ENCODE measurements at regions not wholly inside any gene's neighbourhood (a gene's known extent, or its start where the extent isn't known, plus 50 kb on each side); places are given as distances from the start of the nearest gene placed in this dataset.
A peak's percentile ranks its signal among the peaks of the same experiment; 100 is the strongest.
"Not testable (repeated sequence)": the region's sequence is repeated elsewhere in the genome, so short reads cannot be mapped to it uniquely, and the experiment has no call there.

DNA sequence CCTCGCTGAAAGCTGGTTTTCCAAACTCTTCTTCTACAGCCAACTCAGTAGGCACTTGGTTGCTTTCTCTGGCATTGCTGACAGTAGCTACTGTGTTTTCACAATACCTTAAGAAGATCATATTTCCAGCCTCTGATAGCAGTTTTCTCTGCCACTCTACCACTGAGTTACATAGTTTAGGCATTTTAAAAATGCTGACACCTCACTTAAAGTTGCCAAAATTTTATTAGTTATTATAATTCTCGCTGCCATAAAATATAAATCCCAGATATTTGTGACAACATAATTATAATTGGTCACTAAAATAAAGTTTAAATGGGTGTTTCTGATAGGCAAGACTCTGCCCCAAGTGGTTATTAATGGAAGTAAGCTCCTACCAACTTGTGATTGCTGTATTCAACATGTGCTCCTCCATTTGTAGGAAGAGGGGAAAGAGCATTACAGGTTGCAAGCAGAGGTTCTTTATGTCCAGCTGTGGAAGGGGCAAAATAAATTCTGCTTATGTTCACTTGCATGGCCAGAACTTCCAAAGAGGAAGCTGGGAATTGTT is 1202.8 kb downstream of the CNTNAP5 start:
- DNase-seq, result no peak

DNA sequence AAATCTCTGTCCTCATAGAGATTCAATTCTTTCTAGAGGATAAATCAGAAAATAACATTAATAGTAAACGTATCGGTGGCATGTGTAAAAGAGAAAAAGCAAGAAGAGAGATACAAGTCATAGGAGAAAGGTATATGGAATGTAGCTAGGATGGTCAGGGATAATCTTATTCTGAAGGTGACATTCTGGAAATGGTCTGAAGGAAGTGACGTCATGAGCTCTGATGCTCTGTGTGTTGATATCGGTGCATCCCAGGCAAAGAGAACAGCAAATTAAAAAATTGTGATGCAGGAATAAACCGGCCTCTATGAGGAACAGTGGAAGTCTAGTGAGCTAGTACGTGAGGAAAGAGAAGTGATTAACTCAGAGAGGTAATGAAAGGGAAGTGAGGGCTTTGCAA is 1215.8 kb downstream of the CNTNAP5 start:
- DNase-seq, result no peak

DNA sequence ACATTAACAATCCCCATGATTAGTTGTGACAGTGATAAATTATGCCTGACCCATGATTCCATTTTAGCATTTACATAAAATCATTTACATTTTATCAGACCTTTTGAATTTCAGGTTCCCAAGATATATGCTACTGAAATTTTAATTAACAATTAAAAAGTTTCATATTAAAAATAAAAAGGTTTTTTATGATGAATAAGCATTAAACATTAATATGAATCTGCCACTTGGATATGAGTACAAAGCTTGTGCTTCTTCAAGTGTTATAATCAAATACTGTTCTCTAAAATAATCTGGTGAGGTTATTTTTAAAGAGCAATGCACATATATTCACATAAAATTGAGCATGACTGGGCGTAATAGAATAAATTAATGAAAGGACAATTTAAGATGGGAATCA is 1218.0 kb downstream of the CNTNAP5 start:
- no peak for DNase-seq

DNA sequence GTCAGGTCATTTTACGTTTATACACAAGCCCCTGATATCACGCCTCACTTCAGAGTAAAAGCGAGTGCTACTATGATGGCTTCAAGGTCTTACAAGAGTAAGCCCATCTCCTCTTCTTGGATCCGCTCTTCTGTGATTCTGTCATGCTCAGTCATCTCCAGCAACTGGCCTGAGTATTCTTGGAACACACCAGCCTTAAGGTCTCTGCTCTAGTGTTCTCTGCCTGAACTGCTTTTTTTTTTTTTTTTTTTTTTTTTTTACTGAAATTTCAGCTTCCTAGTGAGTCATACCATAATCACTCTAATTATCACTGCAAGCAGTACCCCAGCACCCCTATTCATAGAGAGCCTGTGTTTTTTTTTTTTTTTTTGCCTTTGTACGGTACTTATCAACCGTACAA is 1228.9 kb downstream of the CNTNAP5 start:
- no peak for DNase-seq

DNA sequence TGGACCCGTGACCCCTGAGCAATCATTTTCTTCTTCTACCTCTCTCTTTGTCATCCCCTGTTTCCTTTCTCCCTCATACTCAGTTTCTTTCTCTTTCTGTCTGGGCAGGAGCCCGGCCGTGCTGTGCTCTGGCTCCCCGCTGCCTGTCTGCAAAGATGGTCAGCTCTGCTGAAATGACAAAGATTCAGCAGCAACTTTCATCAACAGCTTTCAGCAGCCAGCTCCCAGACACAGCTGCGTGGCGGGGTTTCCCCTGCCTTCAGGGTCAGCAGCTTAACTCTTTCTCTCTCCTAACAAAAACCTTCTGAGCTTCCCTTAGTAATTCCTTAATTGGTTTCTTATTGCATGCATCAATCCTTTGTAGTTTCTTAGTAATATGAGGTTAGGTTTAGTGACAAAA is 1234.4 kb downstream of the CNTNAP5 start:
- DNase-seq, result peak; percentile 47

DNA sequence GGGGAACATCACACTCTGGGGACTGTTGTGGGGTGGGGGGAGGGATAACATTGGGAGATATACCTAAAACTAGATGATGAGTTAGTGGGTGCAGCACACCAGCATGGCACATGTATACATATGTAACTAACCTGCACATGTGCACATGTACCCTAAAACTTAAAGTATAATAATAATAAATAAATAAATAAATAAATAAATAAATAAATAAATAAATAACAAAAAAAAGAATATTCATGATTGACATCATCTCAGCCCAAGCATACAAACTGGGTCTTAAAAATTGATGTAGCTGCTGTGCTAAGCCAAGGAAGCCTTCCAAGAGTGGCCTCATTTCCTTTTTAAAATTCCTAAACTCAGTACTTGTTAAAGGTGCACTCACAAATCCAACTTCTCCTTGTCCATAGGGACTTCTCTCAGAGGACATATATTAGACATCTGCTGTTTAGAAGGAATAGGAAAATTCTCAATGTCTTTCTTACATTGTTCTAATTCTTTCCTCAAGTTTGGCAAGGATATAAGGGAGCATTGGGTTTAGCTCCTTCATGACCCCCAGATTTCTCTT is 1235.4 kb downstream of the CNTNAP5 start:
- DNase-seq, result not testable (repeated sequence)

DNA sequence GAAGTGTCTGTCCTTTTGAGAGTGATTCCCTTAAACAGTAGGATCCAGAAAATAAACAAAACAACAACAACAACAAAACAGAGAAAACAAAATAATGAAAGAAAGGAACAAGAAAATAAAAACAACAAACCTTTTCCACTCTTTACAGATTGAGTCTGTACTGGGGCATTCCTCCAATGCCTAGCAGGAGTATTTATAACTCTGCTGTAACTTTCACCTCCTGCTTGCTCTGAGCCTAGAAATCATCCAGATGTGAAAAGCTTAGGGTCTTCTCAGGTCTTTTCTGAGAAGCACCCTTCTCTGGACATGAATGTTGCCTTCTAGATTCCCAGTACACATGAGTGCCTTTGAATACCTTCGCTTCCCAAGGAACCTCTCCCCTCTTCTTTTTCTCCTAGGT is 1239.4 kb downstream of the CNTNAP5 start:
- no peak for DNase-seq

DNA sequence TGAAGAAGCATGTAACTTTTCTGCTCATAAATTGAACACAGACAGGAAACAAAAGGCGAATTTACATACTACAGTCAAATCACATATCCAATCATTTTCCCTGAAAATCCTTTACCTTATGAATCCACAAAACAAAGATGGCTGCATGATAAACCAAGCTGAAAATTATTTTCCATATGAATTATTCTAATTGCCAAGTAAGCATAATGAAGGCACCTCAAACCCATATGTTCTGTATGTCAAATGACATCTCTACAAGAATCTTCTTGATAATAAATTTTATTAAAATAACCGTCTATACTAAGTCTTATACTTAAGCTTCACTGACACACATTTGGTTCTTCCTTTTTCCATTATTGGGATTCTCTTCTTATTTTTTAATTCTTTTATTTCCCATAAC is 1242.6 kb downstream of the CNTNAP5 start:
- no peak for DNase-seq

DNA sequence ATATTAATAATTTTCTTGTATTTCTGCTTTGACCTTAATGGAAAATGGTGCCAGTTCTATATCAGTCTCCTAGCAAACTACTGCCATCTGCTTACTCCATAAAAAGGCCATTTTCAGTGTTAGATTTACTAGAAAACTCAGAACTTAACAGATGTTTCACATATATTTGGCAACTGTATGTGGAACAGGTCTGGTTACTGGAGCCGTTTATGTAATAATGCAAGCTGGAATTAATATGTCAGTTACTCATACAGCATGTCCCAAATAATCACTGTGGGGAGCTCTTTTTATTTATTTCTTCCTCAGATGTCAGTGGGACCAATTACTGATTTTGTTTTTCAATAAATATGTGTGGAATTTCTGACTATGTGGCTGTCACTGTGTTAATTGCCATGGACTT is 1247.6 kb downstream of the CNTNAP5 start:
- no peak for DNase-seq

DNA sequence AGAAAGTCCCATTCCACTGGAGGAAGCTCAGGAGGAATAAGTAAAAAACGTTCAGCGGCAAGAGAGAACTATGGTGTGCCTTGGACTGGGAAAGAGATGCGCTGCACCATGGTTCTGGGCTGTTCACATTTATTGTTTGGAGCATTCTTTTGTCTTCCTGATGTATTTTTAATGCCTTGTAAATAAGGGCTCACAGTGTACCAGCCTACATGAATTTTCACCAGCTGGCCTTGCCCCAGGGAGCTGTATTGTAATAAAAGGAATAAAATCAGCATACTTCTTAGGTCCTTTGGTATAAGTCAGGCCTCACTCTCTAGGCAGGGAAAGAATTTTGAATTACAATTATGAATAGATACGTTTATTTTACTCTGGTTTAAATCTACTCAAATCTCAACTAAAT is 1249.6 kb downstream of the CNTNAP5 start:
- DNase-seq, result no peak

DNA sequence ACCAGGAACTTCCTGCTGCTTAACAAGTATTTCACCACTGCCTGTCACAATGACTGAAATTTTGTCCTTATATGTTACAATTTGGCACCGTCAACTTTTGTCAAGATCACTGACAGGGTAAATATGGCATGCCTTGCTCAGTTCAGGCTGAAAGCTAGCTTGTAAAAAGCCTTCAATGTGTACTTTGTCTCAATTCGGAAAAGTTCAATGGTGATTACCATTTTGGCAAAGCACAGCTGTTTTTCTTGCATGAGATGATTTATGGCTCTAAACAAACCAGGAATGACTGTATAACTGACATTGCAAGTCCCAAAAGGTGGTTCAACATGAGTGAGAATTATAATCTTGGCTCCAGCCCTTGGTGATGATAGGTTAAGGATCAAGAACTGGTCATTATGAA is 1255.2 kb downstream of the CNTNAP5 start:
- no peak for DNase-seq

DNA sequence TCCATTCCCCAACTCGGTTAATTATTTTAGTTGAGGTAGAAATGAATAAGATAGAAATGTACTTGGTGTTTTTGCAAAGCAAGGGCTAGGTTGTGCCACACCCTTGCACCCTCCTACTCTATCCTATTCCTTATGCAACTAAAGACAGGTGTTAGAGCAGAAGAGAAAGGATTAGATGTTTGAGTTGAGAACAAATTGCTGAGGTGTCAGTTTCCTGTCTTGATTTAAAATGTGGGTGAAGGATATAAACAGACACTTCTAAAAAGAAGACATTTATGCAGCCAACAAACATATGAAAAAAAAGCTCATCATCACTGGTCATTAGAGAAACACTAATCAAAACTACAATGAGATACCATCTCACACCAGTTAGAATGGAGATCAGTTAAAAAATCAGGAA is 1256.2 kb downstream of the CNTNAP5 start:
- no peak for DNase-seq

DNA sequence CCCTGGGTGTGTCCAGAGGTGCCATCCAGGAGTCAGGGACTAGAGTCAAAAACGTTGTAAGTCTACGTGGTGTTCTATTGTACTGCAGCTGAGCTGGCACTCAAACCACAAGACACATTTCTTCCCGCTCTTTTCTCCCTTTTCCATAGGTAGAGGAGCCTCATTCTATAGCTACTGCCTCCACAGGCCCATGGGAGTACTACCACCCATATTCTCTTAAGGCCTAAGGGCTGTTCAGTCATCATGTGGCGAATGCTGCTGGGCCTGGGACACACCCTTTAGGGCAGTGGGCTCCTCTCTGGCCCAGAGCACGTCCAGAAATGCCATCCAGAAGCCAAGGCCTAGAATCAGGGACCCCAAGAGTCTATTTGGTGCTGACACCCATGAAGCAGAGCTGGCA is 1271.7 kb downstream of the CNTNAP5 start:
- no peak for DNase-seq

DNA sequence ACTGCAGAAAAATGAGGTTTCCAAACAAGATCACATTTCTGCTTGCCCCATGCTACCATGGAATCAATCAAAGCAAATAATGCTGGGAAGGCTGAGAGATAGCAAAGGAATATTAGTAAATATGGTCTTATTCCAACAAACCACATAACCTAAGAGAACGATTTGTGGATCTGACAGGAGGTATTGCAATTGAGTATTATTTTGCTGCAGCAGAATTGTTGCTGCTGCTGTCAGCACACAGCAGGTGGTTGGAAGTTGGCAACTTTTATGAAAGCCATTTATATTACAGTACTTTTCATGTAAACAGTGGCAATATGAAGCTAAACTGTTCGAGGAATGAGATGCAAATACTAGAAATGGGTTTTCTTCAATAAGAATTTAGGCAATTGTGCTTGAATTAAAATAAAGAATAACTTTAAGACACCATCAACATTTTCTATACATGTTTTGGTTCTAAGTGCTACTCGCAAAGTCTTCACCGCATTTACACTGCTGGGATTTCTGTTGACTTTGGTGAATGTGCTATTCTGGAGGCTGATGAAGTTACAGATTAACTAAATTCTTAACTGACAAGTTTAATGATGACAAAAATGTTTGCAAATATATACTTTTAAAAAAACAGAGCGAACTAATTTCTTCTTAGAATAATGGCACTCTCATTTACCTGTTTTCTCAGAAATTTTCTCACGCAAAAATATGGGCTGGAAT is 1285.7 kb downstream of the CNTNAP5 start:
- no peak for DNase-seq

DNA sequence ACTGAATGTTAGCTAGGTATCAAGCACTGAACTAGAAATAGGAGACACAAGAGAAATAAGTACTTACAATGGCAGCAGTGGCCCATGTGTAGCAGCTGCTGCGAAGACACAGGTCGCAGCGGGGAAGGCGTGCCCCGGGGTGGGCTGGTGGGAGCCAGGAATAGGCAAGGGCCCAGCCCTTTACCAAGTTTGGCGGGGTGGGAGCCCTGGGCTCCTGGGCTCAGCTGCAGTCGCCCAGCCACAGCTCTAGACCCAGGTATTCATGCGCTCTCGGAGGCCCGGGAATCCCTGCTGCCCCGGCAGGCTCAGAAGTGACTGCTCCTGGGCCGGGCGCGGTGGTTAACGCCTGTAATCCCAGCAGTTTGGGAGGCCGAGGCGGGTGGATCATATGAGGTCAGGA is 1287.3 kb downstream of the CNTNAP5 start:
- no peak for DNase-seq

DNA sequence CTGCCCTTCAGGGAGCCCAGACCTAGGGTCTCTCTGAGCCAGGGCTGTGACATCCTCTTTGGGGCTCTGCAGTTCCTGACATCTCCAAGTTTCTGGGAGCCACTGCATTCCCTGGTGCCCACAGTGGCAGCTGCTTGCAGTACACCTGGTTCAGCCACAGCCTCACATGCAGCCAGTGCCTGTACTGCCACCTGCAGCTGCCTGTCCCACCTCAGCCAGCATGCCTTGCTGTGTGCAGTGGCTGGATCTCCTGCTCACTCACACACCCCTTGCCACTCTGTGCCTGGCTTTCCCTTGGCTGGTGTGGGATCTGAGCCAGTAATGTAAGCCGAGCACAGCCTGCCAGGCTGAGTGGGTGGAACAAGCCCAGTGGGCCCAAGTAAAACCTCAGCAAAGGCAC is 1288.7 kb downstream of the CNTNAP5 start:
- DNase-seq, result no peak

DNA sequence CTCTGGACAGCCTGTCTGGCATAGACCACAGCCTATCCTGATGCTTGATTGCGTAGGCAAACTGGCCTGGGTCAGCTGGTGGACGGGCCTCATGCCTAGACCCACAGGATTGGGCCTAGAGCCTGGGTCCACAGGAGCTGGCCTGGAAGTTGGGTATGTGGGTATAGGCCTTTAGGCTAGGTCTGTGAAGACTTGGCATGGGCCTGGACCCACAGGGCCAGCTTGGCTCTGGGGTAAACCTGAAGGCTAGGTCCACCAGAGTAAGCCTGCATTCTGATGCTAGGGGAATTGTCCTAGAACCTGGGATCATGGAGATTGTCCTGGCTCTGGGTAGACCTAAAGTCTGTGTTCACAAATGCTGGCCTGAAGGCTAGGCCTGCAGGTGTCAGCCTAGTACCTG is 1293.7 kb downstream of the CNTNAP5 start:
- DNase-seq, result no peak

DNA sequence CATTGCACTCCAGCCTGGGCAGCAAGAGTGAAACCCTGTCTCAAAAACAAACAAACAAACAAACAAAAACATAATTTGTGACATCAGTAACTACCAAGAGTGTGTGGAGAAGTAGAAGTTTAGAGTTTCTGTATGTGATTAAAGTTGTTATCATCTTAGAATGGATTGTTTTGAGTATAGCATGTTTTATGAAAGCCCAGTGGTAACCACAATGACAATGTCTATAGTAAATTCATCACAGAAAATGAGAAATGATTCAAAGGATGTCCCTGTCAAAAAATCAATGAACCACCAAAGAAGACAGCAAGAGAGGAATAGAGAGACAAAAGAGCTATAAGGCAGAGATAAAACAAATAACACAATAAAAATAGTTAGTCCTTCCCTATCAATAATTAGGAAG is 1299.2 kb downstream of the CNTNAP5 start:
- no peak for DNase-seq

DNA sequence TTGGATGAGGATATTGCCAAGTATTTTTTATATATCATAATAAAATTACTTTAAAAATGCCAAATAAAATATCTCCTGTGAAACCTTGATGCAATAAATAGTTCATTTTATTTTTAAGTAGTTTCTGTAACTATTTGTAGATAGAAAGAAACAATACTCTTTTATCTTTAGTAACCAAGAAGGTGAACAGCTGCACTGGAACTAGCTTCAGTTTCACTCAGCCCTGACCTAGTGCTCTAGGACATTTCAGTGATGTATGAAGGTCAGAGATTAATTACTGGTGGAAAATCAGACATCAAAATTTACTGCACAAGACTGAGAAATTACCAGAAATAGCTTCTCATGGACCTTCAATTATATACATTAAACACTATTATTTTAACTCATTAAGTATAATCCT is 1305.0 kb downstream of the CNTNAP5 start:
- no peak for DNase-seq

DNA sequence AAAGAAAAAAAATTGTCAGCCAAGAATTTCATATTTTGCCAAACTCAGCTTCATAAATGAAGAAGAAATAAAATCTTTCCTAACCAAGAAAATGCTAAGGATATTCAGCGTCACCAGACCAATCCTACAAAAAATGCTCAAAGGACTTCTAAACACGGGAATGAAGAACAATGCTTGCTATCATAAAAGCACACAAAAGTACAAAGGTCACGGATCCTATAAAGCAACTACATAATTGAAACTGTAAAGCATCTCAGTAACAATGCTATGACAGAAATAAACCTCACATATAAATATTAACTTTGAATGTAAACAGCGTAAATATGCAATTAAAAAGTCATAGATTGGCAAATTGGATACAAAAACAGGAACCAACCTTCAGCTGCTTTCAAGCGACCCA is 1314.6 kb upstream of the GYPC start:
- DNase-seq, result no peak

DNA sequence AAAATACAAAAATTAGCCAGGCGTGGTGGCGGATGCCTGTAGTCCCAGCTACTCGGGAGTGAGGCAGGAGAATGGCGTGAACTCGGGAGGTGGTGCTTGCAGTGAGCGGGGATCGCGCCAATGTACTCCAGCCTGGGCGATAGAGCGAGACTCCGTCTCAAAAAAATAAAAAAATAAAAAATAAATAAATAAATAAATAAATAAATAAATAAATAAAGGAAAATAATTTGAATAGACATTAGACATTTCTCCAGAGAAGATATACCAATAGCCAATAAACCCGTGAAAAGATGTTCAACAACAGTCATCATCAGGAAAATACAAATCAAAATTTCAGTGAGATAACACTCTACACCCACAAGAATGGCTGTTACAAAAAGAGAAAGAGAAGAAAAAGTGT is 1302.4 kb upstream of the GYPC start:
- not testable (repeated sequence) for DNase-seq

DNA sequence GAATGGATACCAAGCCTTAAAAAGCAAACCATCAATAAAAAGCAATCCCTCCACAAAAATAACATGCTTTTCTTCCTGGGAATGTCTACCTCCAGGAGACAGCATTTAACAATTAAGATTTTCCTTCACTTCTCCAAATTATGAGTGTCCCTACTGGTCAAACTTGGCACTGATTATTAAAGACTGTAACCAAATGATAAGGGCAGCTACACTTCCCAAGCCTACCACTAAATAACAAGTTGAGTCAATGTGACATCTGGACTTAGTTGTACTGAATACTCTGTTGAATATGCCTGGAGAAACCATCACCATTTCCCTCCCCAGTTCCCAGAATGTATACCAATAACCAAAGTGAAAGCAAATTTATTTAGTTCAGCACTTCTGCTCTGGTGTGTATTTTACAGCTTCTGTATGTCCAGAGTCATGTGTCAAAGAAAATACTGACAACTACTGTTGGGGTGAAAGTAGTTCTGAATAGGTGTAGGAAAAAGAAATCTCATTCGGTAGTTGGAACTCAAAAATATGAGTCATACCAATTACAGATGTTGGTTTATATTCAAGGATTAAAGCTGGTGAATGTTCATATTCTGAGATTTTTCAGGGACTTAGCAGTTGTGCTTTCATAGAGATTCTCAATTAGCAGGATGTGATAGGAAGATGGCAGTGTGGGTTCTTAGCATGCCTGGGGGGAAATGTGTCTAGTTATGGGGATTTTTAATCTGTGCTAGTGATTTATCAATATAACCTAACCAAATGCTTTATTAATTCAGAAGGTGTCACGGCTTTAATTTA is 1291.6 kb upstream of the GYPC start:
- DNase-seq, result no peak

DNA sequence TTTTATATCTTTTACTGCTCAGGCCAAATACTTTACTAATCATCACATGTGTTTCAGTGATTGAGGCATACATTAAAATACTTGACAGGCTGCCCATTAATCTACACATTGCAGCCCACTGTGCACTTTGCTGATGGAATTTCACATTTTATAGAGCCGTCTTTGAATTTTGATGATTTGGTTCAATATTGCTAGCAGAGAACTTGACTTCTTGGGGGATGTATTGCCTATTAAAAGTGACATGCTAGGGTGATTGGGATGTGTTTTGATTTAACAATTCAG is 1291.0 kb upstream of the GYPC start:
- DNase-seq, result no peak

DNA sequence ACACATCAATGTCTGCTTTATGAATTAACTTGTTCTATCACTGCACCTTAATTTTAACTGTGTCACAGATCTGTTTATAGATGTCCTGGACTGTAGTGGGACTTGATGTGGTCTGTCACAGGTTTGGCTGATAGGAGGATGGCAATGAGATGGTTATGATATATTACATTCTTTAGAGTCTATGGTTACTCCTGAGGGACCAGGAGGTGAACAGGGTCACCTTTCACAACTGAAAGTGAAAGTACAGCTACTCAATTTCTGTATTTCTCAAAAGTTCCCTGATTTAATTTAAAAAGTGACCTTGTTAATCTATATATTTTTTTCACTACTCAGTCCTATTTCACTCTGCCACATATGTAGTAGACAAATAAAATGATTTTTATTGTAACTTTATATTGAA is 1284.1 kb upstream of the GYPC start:
- DNase-seq, result no peak
